NCI-H1417 treated with DMSO at 0.1 percent for 48 hours (cell line): ENCODE measurements at regions not wholly inside any gene's neighbourhood (a gene's known extent, or its start where the extent isn't known, plus 50 kb on each side); places are given as distances from the start of the nearest gene placed in this dataset.
A peak's percentile ranks its signal among the peaks of the same experiment; 100 is the strongest.

Source experiments
- DNase-seq: peaks from one replicate; lab custom pipeline; 2025; lab: John Stamatoyannopoulos, UW

DNA sequence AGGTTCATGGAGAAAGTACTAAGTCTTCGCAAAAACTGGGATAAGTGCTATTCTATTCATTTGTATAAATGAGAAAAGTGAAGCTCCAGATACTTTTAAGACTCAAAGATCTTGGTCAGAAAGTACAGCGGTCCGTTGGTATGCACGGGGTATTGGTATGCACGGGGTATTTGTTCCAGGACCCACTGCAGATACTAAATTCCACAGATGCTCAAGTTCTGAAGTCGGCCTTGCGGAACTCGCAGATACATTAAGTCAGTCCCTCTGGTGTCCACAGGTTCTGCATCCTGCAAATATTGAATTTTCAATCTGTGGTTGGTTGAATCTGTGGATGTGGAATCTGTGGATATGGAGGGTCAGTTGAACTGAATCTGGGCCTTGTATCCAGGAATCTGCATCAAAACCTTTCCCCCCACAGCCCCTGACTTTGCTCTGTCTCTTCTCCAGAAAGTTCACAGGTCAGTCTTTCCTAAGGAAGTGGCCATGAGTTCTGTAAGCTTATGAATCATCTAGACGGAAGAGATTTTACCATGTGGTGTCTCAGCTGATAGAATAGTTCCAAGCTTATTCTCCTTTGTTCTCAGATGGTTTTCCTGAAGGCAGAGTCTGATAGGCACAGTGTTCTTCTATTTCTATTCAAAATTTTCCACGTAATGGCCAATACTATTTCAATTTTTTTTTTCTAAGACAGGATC lies 274.7 kb downstream of the NEDD1 start:
- no peak for DNase-seq

DNA sequence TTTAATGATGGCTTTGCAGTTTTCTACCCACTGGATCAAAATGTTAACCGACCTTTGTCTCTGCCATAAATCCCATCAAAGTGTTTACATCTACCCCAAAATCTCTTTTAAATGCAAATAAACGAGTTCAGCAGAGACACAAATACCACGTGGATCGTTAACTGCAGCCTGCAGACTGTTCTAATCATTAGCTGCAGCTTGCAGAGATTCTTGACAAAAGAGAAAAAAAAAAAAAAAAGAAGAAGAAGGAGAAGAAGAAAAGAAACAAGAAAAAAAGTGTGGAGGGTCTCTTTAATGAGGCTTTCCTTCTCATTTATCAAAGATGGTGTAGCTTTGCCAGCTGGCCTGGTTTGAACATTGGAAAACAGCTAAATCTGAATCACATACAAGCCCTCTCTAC lies 275.7 kb downstream of the NEDD1 start:
- no peak for DNase-seq

DNA sequence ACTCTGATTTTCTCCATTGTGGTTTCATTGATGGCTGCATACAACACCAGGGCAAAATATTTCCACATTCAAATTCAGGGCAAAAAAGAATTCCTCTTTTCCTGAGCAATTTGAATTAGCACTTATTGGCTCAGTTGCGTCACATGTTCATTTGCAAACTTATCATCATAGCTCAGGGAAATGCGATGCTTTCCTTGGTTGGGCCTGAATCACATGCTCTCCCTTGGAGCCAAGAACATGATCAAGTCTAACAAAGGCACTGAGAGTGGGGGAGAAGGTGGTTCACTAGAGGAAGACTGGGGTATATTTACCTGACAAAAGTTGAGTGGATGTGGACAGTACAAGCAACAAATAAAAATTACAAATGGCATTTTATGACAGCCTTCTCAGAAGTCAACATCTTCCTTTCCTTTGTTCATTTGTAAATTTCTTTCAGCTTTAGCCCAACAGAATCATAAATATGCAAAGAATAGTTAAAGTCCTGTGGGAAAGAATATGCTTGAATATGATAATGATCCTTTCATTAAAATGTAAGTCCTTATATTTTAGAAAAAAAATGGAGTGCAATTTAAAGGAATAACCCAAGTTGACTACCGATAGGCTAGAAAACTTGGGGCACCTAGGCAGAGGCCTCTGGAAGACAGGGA lies 277.2 kb downstream of the NEDD1 start:
- DNase-seq, result no peak

DNA sequence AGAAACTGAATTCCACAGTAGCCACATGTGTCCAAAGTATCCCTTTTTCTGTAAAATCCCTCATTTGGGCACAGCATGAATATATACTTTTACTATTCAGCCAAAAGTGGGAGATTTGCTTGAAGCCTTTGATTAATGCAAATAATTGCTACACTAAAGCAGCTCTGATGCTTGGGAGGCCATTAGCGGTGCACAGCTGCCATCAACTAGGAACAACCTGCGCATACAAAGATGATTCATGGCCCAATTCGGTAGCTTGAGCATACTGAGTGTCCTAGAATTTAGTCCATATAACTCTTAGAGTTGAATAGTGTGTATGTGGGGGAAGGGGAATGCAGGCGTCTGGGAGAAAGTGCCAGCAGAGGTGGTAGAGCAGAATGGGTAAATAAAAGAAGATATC lies 277.0 kb upstream of the RMST start:
- no peak for DNase-seq

DNA sequence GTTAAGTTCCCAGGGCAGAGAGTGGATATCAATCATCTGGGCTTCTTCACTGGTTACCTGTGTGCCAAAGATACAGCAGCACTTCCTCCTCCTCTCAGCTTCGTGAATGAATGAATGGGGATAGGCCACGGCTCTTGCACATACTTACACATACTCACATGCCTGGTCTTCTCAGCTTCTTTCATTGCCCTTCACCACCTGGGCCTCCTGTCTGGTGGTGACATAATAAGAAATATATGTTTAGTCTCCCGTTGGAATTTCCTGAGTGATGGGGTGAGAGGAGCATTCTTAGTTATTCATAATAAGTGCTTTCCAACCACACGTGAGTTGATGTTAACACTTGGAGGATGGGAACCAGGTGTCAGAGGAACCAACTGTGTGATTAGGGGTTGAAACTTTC lies 268.1 kb upstream of the RMST start:
- no peak for DNase-seq

DNA sequence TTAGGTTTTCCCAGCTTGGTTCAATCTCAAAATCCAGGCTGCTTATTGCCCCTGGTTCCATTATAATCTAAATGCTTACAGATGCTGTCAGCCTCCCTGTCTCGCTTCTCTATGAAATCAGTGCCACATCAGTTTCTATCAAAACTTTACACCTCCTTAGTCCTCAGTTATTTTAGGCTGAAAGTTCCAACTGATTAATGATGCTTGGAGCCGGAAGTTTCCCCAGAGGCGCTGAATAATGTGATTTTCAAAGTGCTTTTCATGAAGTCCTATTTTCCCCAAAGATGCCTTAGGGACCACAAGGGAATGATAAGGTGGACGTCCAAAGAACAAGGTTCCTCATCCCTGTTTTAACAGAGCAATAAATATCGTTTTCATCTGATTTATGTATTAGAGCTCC lies 262.4 kb upstream of the RMST start:
- DNase-seq, result no peak

DNA sequence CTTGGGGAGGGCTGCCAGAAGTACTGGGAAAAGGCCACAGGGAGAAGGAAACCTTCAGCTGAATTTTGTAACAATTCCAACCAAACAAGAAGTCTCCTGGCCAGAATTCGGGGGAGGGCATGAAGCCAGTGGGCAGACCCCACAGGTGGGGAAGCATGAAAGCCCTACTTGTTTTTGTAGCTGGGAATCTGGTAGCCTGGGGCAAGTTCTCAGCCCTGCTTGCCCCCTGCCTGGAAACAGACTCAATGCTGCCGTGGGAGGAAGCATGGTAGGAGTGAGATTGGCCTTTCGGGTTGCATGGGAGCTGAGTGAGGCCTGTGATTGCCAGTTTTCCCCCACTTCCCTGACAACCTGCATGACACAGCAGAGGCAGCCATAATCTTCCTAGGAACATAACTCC lies 259.2 kb upstream of the RMST start:
- no peak for DNase-seq

DNA sequence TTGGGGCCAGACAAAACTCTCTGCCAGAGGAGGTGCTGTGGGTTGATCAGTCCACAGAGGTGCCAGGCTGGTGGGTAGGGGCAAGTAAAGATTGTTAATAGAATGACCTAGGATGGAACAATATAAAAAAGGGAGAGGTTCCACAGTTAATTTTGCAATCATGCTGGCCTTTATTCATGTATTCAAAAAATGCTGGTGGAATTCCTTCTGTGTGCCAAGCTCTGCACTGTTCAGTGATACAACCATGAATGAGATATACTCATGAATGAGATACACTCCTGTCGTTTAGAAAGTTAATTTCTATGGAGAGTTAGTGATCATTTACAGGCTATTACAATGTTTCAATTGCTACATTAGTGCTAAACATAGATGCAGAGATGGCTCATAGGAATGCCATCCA lies 252.6 kb upstream of the RMST start:
- DNase-seq, result no peak

DNA sequence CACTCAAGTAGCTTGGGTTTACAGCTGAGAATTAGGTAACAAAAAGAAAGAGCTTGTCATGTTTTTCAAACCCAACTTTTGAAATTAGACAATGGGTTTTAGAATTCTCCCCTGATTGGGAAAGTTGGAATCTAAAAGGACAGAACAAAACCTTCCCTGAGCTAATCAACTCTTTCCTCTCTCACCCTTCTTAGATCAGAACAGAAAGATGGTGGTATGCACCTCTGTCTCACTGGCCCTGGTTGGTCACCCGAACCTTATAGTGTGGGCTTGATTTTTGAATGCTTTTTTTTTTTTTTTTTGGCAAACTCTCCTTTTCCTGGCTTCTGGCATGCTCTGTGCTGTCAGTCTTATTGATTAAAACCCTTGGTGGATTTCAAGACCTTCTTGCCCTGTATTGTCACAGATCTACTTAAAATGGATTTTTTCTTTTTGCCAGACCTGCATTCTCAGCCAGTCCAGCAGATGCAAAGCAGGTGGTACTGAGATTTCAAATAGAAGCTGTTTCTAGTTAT lies 251.1 kb upstream of the RMST start:
- DNase-seq, result no peak

DNA sequence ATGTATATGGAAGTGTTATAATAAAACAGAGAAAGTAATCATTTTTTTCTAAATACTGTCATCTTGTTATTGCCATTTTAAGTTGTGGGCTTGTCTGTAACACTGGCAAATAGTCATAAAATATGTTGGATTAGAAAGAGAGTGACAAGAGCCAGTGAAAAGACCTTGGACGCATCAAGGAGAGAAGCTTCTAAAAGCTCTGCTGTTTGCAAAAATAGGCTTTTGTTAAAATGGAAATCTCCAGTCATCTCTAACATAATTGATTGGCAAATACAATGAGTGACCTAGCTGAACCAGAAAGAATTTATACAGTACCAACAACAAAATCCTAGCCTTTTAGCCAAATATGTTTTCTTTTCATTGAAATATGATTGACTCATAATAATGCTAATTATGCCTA lies 245.8 kb upstream of the RMST start:
- peak; percentile 46 for DNase-seq

DNA sequence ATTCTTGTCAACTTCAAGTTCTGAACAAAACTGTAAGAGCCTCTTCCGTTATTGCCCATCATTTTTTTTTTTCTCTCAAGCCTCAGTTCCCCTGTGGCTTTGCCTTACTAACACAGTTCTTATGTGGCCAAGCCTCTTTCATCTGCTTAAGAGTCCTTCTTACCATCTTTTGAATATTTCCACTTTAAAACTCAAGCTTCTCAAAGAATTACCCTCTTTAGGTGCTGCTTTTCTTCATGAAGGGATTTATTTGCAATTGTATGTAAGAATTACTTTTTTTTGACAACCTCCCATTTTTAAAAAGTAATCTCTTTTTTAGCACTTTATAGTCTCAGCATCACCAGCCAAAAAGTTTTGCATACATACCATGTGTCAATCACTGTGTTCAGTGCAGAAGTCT lies 240.2 kb upstream of the RMST start:
- DNase-seq, result no peak

DNA sequence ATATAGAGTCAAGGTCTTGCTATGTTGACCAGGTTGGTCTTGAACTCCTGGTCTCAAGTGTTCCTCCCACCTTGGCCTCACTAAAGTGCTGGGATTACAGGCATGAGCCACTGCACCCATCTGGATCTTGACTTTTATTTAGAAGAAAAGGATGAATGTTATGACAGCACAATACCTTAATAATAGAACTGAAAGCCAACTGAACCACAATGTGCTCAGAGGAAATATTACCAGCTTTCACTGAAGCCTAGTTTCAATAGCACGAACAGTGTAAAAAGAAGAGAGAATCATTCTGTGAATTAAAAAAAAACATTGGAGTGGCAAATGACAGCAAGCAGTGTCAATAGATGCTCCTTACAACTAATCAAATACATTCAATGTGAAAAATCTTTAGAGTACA lies 239.2 kb upstream of the RMST start:
- no peak for DNase-seq

DNA sequence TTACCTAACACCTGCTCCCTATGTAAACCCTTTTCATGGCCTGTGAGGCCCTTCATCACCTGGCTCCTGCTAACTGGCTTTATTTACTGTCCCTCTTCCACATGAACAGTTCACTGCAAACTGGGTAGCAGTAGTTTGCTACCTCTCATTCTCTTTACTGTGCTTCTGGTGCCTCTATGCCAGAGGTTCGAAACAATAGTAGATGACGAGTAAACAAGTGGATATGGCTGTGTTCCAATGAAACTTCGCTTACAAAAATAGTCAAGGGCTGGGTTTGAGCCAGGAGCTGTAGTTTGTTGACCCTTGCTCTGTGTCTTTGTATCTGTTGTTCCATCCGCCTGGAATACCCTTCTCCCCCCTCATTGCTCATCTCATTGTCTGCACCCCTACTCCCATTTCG lies 233.6 kb upstream of the RMST start:
- peak; percentile 90 for DNase-seq

DNA sequence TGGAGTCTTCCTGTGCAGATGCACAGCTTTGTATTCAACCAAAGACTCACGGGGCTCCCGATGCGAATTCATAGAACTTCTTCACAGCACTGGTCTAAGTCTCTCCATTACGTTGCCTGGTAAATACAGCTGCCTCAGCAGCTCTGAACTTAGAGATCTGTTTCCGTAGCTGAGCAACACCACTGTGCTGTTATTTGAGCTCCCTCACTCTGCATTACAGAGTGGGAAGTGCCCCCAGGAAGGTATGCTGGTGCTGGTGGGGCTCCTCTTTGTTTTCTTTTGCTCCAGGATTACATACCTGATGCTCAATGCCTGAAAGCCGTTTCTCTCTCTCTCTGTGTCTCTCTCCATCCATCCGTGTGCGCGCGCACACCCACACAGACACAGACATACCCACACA lies 227.5 kb upstream of the RMST start:
- DNase-seq, result no peak

DNA sequence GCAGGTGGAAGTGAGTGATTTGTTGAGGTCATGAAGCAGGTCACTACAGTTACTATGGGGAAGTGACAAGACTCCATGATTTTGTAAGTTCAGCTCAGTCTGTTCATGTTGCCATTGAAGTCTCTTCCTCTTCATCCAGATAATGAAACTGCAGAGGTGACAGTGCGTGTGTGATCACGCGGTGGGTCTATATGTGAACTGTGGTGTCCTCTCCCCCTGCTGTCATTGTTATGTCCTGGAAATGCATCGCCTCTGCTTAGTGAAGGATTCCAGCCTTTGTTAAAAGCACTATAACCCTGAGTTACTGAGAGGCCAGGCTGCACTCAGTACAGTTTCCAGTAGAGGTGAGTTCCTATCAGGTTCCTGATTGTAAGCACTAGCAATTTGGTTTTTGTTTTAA lies 216.2 kb upstream of the RMST start:
- DNase-seq, result no peak

DNA sequence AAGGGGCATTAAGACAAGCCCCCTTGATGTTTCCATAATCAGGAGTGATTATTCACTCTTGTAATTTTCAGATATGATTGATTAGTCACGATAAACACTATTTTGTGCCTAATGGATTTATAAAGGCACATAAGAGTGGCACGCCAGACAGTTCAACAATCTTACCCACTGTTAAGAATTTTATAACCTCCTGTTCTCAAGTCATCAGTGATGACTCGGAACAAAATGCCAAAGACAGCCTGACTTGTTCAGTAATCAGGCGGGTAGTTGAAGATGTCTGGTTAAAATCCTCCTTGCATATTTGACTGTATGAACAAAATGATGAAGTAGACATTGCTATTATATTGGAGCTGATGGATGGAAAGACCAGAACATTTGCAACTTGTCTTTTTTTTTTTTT lies 212.1 kb upstream of the RMST start:
- DNase-seq, result no peak

DNA sequence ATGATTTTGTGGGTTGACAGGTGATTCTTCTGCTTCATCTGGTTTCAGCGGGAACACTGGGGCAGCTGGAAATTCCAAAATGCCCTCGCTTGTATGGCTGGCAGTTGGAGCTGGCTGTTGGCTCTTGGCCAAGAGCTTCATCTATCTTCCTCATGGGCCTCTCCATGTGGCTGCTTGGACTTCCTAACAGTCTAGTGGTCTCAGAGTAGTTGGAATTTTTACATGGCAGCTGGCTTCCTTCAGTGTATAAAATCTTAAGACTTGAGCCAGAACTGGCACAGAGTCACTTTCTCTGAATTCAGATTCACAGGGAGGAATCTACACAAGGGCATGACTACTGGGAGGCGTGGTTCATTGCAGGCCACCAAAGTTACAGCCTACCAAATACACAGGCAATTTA lies 204.9 kb upstream of the RMST start:
- DNase-seq, result no peak

DNA sequence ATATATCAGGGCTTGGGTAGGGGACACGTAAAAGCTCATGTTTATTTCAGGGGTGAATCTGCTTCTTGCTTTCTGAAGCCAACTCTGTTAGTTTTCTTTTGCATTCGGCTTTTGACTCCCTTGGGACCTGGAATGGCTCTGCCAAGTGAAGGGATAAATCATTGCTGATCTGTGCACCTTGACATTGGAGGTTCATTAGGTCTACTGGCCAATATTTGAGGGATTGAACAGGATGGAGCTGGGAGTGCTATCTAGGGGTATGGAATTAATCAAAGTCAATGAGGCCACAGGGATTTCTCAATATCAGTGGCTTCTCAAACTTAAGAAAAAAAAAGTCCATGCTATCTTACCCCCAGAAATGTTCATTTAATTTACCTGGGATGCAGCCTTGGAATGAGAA lies 203.5 kb upstream of the RMST start:
- DNase-seq, result no peak

DNA sequence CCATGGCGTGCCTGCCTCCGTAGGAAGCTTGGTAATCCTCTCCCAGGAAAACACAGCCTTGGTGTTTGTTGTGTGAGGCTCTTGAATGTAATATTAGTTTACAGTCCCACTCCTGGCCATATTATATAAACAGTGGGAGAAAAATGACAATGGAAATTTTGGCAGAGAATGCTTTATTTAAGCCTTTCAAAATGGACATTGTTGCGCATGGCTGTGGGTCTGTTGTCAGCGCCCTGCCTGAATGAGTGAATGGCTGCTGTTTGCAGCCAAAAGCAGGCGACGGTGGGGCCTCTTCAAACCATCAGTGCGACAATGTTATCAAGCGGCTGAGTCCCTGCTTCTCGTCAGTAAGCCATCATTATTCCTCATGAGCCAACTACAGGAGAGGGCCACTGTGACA lies 201.8 kb upstream of the RMST start:
- DNase-seq, result no peak

DNA sequence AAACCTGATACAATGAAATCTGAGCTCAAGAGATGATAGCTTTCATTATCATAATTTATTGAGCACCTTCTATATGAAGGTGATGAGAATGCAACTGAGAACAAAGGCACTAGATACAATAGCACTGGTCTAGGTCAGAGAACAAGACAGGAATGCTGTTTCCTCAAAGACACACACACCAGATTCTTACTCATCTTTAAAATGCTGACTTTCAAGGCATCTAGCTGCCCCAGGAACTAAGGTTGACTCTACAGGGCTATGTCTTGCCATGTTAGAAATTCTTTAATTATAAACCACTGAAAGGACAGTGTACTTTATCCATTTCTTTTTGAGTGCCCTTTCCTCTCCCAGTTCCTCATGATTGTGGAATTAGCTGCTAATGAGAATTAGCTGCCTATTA lies 195.4 kb upstream of the RMST start:
- no peak for DNase-seq

DNA sequence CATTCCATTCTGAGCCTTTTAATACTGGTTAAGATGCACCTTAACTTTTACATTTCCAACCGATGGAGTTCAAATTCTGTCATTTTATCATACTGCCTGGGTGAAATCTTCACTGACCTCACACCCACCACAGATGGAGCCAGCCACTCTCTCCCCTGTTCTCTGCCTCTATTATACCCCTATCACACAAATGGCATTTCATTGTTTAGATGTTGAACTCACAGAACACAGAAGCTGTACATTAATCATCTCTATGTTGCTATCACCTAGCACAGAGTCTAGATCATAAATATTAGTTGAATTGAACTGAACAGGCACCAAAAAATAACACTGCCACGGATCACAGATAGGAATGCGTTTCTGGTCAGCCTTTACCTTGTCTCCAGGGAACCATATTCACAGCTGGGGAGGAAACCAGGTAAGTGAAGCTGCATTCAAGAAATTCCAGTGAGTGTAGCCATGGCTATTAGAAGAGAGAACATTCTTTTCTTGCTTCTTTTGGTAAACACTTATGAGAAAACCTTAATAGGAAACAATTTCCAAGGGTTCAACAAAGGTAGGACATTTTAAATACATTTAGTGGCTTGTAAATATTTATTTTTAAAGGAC lies 194.9 kb upstream of the RMST start:
- no peak for DNase-seq

DNA sequence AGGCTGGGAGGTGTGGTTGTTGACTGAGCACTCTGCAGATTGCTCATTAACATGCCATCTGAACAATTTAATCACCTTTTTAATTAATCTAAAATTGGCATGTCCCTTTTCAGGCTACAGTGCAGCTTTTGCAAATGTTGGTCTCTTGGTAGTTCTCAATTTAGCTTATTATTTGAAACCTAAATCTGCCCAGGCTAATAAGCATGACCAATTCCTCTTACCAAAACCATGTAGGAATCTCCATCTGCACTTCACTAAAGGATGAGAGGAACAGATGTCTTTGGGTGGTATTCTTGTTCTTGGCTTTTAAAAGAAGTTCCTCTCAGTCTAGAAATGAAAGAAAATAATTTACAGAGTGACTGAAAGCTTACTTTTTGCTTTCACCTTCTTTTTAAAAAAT lies 190.1 kb upstream of the RMST start:
- DNase-seq, result no peak

DNA sequence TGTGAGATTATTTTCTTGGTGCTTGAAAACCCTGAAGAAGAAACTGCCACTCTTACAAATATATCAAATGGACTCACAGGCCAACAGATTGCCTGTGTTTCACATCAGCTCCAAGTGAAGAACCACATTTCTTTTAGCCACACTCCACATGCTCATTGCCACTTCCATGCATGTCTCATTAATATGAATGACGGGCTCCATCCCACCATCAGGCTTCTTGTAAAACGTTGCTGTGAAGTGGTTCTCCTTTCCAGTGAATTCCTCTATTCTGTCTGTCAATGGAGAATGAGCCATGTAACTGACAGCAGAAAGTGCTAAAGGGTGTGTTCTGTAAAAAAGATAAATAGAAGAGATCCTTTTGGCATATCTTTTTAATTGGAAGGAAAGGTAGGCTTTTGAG lies 188.2 kb upstream of the RMST start:
- no peak for DNase-seq

DNA sequence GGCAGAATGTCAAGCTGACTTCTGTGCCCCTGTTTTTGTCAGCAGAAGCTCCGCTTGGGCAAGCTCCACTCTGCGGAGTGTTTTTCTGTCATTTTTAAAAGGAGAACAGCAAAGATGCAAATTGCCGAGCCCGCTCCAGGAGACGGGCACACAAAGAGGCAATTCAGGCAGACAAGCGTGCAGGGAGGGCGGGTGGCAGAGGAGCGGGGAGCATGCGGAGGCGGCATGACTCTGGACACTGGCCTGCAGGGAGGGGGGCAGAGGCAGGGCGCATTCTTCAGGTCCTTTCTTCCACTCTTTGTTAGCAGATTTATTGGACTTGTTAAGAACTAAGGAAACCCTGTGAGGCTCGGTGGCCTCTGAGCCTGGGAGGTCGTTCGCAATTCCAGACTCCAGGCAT lies 187.3 kb upstream of the RMST start:
- DNase-seq, result no peak
